ENCODE measurements at regions not wholly inside any gene's neighbourhood (a gene's known extent, or its start where the extent isn't known, plus 50 kb on each side); places are given as distances from the start of the nearest gene placed in this dataset.

- Histone ChIP-seq H3K36me3 (ENCODE audit: control insufficient read depth in 2 of 2, extremely low read depth in 1 of 2, insufficient read depth in 2 of 2, low read length in 2 of 2) (no peaks in the 10 kb centered on the region), H3K4me2 (ENCODE audit: control insufficient read depth, extremely low read depth, insufficient read depth, low read depth, low read length) (no peak overlapping the region), H3K27me3 (ENCODE audit: control insufficient read depth, extremely low read depth, insufficient read depth, low read length) (no peaks in the 10 kb centered on the region), H3K79me2 (ENCODE audit: control insufficient read depth, insufficient read depth, low read length) (no peaks in the 10 kb centered on the region), H4K20me1 (ENCODE audit: control insufficient read depth, extremely low read depth, insufficient read depth, low read length) (no peaks in the 10 kb centered on the region), H3K9me1 (ENCODE audit: control insufficient read depth, extremely low read depth, insufficient read depth, low read length) (no peaks in the 10 kb centered on the region), H2AFZ (ENCODE audit: control insufficient read depth, low read length) (no peak overlapping the region), H3K9ac (ENCODE audit: control insufficient read depth, extremely low read depth, insufficient read depth, low read length) (no peak overlapping the region), H3K9me3 (ENCODE audit: control insufficient read depth, low read depth, low read length) (peaks cover 2% of the 10 kb centered on the region), H3K27ac (ENCODE audit: control insufficient read depth, insufficient read depth, low read length) (no peak overlapping the region), H3K4me1 (ENCODE audit: control insufficient read depth, extremely low read depth, insufficient read depth, low read length) (no peaks in the 10 kb centered on the region), H3K4me3 (ENCODE audit: control insufficient read depth in 2 of 3, extremely low read depth in 1 of 3, insufficient read depth in 2 of 3, low read depth in 1 of 3, low read length in 3 of 3) (no peak overlapping the region)
- DNase-seq (ENCODE audit: low read depth, low spot score), result no peak
- TF ChIP-seq CTCF (optimal IDR thresholded peaks at IDR 0.05 in 1 of 3, IDR thresholded peaks at IDR 0.05 in 1 of 3, conservative IDR thresholded peaks at IDR 0.05 in 1 of 3; ENCODE audit: extremely low read depth in 1 of 3, insufficient read depth in 2 of 3, low read length in 3 of 3), result no peak
- dilution Hi-C loops (cut with MboI; ENCODE audit: extremely low pct_ligation_motif_present, low sequenced_read_pairs), result no loop called here
- FAIRE-seq, result no peak
Observed at GRCh38 chr5:165187815-165188214, 1682.4 kb downstream of the MAT2B start.

- Histone ChIP-seq H3K36me3 (ENCODE audit: control insufficient read depth in 2 of 2, extremely low read depth in 1 of 2, insufficient read depth in 2 of 2, low read length in 2 of 2) (no peaks in the 10 kb centered on the region), H3K4me3 (ENCODE audit: control insufficient read depth in 2 of 3, extremely low read depth in 1 of 3, insufficient read depth in 2 of 3, low read depth in 1 of 3, low read length in 3 of 3) (no peak overlapping the region), H3K9me1 (ENCODE audit: control insufficient read depth, extremely low read depth, insufficient read depth, low read length) (no peaks in the 10 kb centered on the region), H4K20me1 (ENCODE audit: control insufficient read depth, extremely low read depth, insufficient read depth, low read length) (no peaks in the 10 kb centered on the region), H3K27me3 (ENCODE audit: control insufficient read depth, extremely low read depth, insufficient read depth, low read length) (no peaks in the 10 kb centered on the region), H3K79me2 (ENCODE audit: control insufficient read depth, insufficient read depth, low read length) (no peaks in the 10 kb centered on the region), H3K4me2 (ENCODE audit: control insufficient read depth, extremely low read depth, insufficient read depth, low read depth, low read length) (no peak overlapping the region), H3K9me3 (ENCODE audit: control insufficient read depth, low read depth, low read length) (peaks cover 2% of the 10 kb centered on the region), H3K9ac (ENCODE audit: control insufficient read depth, extremely low read depth, insufficient read depth, low read length) (no peak overlapping the region), H3K4me1 (ENCODE audit: control insufficient read depth, extremely low read depth, insufficient read depth, low read length) (no peaks in the 10 kb centered on the region), H2AFZ (ENCODE audit: control insufficient read depth, low read length) (no peak overlapping the region), H3K27ac (ENCODE audit: control insufficient read depth, insufficient read depth, low read length) (no peak overlapping the region)
- DNase-seq (ENCODE audit: low read depth, low spot score), result no peak
- TF ChIP-seq EZH2 (IDR thresholded peaks at IDR 0.05; ENCODE audit: low read length) (no peak), CTCF (optimal IDR thresholded peaks at IDR 0.05 in 1 of 3, IDR thresholded peaks at IDR 0.05 in 1 of 3, conservative IDR thresholded peaks at IDR 0.05 in 1 of 3; ENCODE audit: extremely low read depth in 1 of 3, insufficient read depth in 2 of 3, low read length in 3 of 3) (no peak)
- dilution Hi-C loops (cut with MboI; ENCODE audit: extremely low pct_ligation_motif_present, low sequenced_read_pairs), result no loop called here
- FAIRE-seq, result no peak
Observed at GRCh38 chr5:165188556-165189175, 1683.2 kb downstream of the MAT2B start.

All from keratinocyte (primary cell).